ENCODE measurements at regions not wholly inside any gene's neighbourhood (a gene's known extent, or its start where the extent isn't known, plus 50 kb on each side); places are given as distances from the start of the nearest gene placed in this dataset.

- Histone ChIP-seq H3K79me2 (ENCODE audit: insufficient read depth, low read depth) (no peaks in the 10 kb centered on the region), H2AFZ (ENCODE audit: low read depth) (no peak overlapping the region), H3K4me3 (IDR thresholded peaks at IDR 0.05; ENCODE audit: insufficient read depth, low read depth, low read length) (no peak overlapping the region), H3K36me3 (ENCODE audit: insufficient read depth) (no peaks in the 10 kb centered on the region), H3K9ac (no peak overlapping the region), H3K4me2 (no peak overlapping the region), H4K20me1 (ENCODE audit: insufficient read depth) (no peaks in the 10 kb centered on the region), H3K27ac (no peak overlapping the region), H3K27me3 (ENCODE audit: insufficient read depth, low read depth) (no peaks in the 10 kb centered on the region), H3K4me1 (ENCODE audit: low read depth, poor library complexity, severe bottlenecking) (no peaks in the 10 kb centered on the region)
- TF ChIP-seq CTCF (conservative IDR thresholded peaks at IDR 0.05; ENCODE audit: low read depth, low read length) = no peak
Observed at GRCh38 chr5:31047621-31048020, 145.9 kb upstream of the CDH6 start.

- H3K4me2 ChIP-seq = no peak overlapping the region
- no peak overlapping the region for H3K9ac ChIP-seq
- no peak overlapping the region for H2AFZ ChIP-seq (ENCODE audit: low read depth)
- no peak overlapping the region for H3K4me3 ChIP-seq (IDR thresholded peaks at IDR 0.05; ENCODE audit: insufficient read depth, low read depth, low read length)
- no peaks in the 10 kb centered on the region for H3K36me3 ChIP-seq (ENCODE audit: insufficient read depth)
- H3K4me1 ChIP-seq (ENCODE audit: low read depth, poor library complexity, severe bottlenecking) = no peaks in the 10 kb centered on the region
- no peak overlapping the region for H3K27ac ChIP-seq
- no peaks in the 10 kb centered on the region for H3K79me2 ChIP-seq (ENCODE audit: insufficient read depth, low read depth)
- no peak for TF ChIP-seq CTCF (conservative IDR thresholded peaks at IDR 0.05; ENCODE audit: low read depth, low read length)
- no peaks in the 10 kb centered on the region for H3K27me3 ChIP-seq (ENCODE audit: insufficient read depth, low read depth)
- no peaks in the 10 kb centered on the region for H4K20me1 ChIP-seq (ENCODE audit: insufficient read depth)
Observed at GRCh38 chr5:31047007-31047406, 146.5 kb upstream of the CDH6 start.

GRCh38 chr5:31036411-31036810 is 157.1 kb upstream of the CDH6 start:
- Histone ChIP-seq H3K79me2 (ENCODE audit: insufficient read depth, low read depth) (no peaks in the 10 kb centered on the region), H3K4me1 (ENCODE audit: low read depth, poor library complexity, severe bottlenecking) (no peaks in the 10 kb centered on the region), H3K27ac (no peak overlapping the region), H3K4me3 (IDR thresholded peaks at IDR 0.05; ENCODE audit: insufficient read depth, low read depth, low read length) (no peak overlapping the region), H4K20me1 (ENCODE audit: insufficient read depth) (no peaks in the 10 kb centered on the region), H3K9ac (no peak overlapping the region), H3K27me3 (ENCODE audit: insufficient read depth, low read depth) (no peaks in the 10 kb centered on the region), H2AFZ (ENCODE audit: low read depth) (no peak overlapping the region), H3K4me2 (no peak overlapping the region), H3K36me3 (ENCODE audit: insufficient read depth) (no peaks in the 10 kb centered on the region)
- TF ChIP-seq CTCF (conservative IDR thresholded peaks at IDR 0.05; ENCODE audit: low read depth, low read length) = no peak

- Histone ChIP-seq H3K4me3 (IDR thresholded peaks at IDR 0.05; ENCODE audit: insufficient read depth, low read depth, low read length) (no peak overlapping the region), H3K27me3 (ENCODE audit: insufficient read depth, low read depth) (no peaks in the 10 kb centered on the region), H3K4me2 (no peak overlapping the region), H3K4me1 (ENCODE audit: low read depth, poor library complexity, severe bottlenecking) (no peaks in the 10 kb centered on the region), H3K79me2 (ENCODE audit: insufficient read depth, low read depth) (no peaks in the 10 kb centered on the region), H3K27ac (no peak overlapping the region), H3K9ac (no peak overlapping the region), H3K36me3 (ENCODE audit: insufficient read depth) (no peaks in the 10 kb centered on the region), H4K20me1 (ENCODE audit: insufficient read depth) (no peaks in the 10 kb centered on the region), H2AFZ (ENCODE audit: low read depth) (no peak overlapping the region)
- TF ChIP-seq CTCF (conservative IDR thresholded peaks at IDR 0.05; ENCODE audit: low read depth, low read length) = no peak
Observed at GRCh38 chr5:31033295-31033694, 160.2 kb upstream of the CDH6 start.

- Histone ChIP-seq H3K4me2 (no peak overlapping the region), H3K4me3 (IDR thresholded peaks at IDR 0.05; ENCODE audit: insufficient read depth, low read depth, low read length) (no peak overlapping the region), H4K20me1 (ENCODE audit: insufficient read depth) (no peaks in the 10 kb centered on the region), H3K36me3 (ENCODE audit: insufficient read depth) (no peaks in the 10 kb centered on the region), H3K79me2 (ENCODE audit: insufficient read depth, low read depth) (no peaks in the 10 kb centered on the region), H3K27ac (no peak overlapping the region), H3K27me3 (ENCODE audit: insufficient read depth, low read depth) (no peaks in the 10 kb centered on the region), H3K9ac (no peak overlapping the region), H2AFZ (ENCODE audit: low read depth) (no peak overlapping the region), H3K4me1 (ENCODE audit: low read depth, poor library complexity, severe bottlenecking) (no peaks in the 10 kb centered on the region)
- TF ChIP-seq CTCF (conservative IDR thresholded peaks at IDR 0.05; ENCODE audit: low read depth, low read length) = no peak
Observed at GRCh38 chr5:31029925-31030324, 163.6 kb upstream of the CDH6 start.
